ENCODE measurements at regions not wholly inside any gene's neighbourhood (a gene's known extent, or its start where the extent isn't known, plus 50 kb on each side); places are given as distances from the start of the nearest gene placed in this dataset.
A peak's percentile ranks its signal among the peaks of the same experiment; 100 is the strongest.

GRCh38 chr18:43855376-43855775 lies 578.1 kb upstream of the SYT4 start:
- 55 to 72% (median 71%) methylated on average over 2 of the region's 2 CpGs for WGBS, 5 donors

DNA sequence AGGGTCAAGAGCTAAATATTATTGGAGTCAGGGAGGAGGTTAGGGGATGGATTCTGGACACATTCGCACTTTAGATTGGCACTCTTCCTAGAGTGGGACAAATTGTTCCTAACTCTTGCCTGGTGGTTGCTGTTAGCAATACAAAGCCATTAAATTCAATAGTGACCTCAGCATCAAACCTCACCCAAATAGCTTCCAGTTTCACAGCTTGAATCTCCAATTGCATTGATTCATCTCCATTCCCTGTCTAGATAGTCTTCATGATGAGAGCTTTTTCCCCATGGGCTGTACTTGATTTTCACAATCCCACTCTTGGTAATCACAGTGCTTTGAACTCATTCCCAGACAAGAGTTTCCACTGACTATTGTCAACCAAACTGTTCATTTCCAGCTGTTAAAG lies 585.9 kb upstream of the SYT4 start:
- intact Hi-C loops (cut with DNase I; ENCODE audit: low total_unique reads), result no loop called here
- Histone ChIP-seq H3K9me3 (no peaks in the 10 kb centered on the region), H3K4me1 (no peaks in the 10 kb centered on the region), H3K27me3 (no peaks in the 10 kb centered on the region), H3K36me3 (no peaks in the 10 kb centered on the region), H3K27ac (no peak overlapping the region), H3K4me3 (no peak overlapping the region)
- DNase-seq, result peak in 1 of 2 donors; percentile 79
- 48 to 79% (median 75%) methylated on average over 1 of the region's 1 CpG for WGBS, 5 donors
- TF ChIP-seq EP300 (IDR thresholded peaks at IDR 0.05) (no peak), POLR2A (IDR thresholded peaks at IDR 0.05) (no peak), POLR2AphosphoS5 (IDR thresholded peaks at IDR 0.05) (no peak)
- TF ChIP-seq, protein P1, sequence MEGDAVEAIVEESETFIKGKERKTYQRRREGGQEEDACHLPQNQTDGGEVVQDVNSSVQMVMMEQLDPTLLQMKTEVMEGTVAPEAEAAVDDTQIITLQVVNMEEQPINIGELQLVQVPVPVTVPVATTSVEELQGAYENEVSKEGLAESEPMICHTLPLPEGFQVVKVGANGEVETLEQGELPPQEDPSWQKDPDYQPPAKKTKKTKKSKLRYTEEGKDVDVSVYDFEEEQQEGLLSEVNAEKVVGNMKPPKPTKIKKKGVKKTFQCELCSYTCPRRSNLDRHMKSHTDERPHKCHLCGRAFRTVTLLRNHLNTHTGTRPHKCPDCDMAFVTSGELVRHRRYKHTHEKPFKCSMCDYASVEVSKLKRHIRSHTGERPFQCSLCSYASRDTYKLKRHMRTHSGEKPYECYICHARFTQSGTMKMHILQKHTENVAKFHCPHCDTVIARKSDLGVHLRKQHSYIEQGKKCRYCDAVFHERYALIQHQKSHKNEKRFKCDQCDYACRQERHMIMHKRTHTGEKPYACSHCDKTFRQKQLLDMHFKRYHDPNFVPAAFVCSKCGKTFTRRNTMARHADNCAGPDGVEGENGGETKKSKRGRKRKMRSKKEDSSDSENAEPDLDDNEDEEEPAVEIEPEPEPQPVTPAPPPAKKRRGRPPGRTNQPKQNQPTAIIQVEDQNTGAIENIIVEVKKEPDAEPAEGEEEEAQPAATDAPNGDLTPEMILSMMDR (IDR thresholded peaks at IDR 0.05), result no peak

More at GRCh38 chr18:43855376-43855775, 578.1 kb upstream of the SYT4 start:
- no peaks in the 10 kb centered on the region for H3K36me3 ChIP-seq
- H3K9me3 ChIP-seq, result no peaks in the 10 kb centered on the region
- intact Hi-C loops (cut with DNase I; ENCODE audit: low total_unique reads), result no loop called here
- TF ChIP-seq EP300 (IDR thresholded peaks at IDR 0.05), result no peak
- no peak for TF ChIP-seq POLR2AphosphoS5 (IDR thresholded peaks at IDR 0.05)
- no peak for TF ChIP-seq POLR2A (IDR thresholded peaks at IDR 0.05)
- TF ChIP-seq, protein P1 (IDR thresholded peaks at IDR 0.05), result no peak
- H3K4me1 ChIP-seq, result no peaks in the 10 kb centered on the region
- no peaks in the 10 kb centered on the region for H3K27me3 ChIP-seq
- no peak overlapping the region for H3K27ac ChIP-seq
- DNase-seq, result no peak
- H3K4me3 ChIP-seq, result no peak overlapping the region

GRCh38 chr18:43866696-43867095 lies 589.4 kb upstream of the SYT4 start:
- no peak for TF ChIP-seq POLR2A (IDR thresholded peaks at IDR 0.05)
- no peak for TF ChIP-seq POLR2AphosphoS5 (IDR thresholded peaks at IDR 0.05)
- TF ChIP-seq EP300 (IDR thresholded peaks at IDR 0.05), result no peak
- TF ChIP-seq, protein P1 (IDR thresholded peaks at IDR 0.05), result no peak
- Histone ChIP-seq H3K4me1 (no peaks in the 10 kb centered on the region), H3K36me3 (no peaks in the 10 kb centered on the region), H3K27ac (no peak overlapping the region), H3K9me3 (no peaks in the 10 kb centered on the region), H3K27me3 (no peaks in the 10 kb centered on the region), H3K4me3 (no peak overlapping the region)
- no peak for DNase-seq
- intact Hi-C loops (cut with DNase I; ENCODE audit: low total_unique reads), result no loop called here

GRCh38 chr18:43868497-43868995 lies 591.3 kb upstream of the SYT4 start:
- Histone ChIP-seq H3K4me3 (no peak overlapping the region), H3K9me3 (no peaks in the 10 kb centered on the region), H3K27me3 (no peaks in the 10 kb centered on the region), H3K27ac (no peak overlapping the region), H3K36me3 (no peaks in the 10 kb centered on the region), H3K4me1 (no peaks in the 10 kb centered on the region)
- no peak for TF ChIP-seq EP300 (IDR thresholded peaks at IDR 0.05)
- no peak for TF ChIP-seq POLR2A (IDR thresholded peaks at IDR 0.05)
- no peak for TF ChIP-seq POLR2AphosphoS5 (IDR thresholded peaks at IDR 0.05)
- TF ChIP-seq, protein P1 (IDR thresholded peaks at IDR 0.05), result no peak
- DNase-seq, result no peak
- intact Hi-C loops (cut with DNase I; ENCODE audit: low total_unique reads), result no loop called here
- WGBS, 5 donors, result 58 to 69% (median 67%) methylated on average over 3 of the region's 3 CpGs
